ENCODE measurements at regions not wholly inside any gene's neighbourhood (a gene's known extent, or its start where the extent isn't known, plus 50 kb on each side); places are given as distances from the start of the nearest gene placed in this dataset.

DNA sequence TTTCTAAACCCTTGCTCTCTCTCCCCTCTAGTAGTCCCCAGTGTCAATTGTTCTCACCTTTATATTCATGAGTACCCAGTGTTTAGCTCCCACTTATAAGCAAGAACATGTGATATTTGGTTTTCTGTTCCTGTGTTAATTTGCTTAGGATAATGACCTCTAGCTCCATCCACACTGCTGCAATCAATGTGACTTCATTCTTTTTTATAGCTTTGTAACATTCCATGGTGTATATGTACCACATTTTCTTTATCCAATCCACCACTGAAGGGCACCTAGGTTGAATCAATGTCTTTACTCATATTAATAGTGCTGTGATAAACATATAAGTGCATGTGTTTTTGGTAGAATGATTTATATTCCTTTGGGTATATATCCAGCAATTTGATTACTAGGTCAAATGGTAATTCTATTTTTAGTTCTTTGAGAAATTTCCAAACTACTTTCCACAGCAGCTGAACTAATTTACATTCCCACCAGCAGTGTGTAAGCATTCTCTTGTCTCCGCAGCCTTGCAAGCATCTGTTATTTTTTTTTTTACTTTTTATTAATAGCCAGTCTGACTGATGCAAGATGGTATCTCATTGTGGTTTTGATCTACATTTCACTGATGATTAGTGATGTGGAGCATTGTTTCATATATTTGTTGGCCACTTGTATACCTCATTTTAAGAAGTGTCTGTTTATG is 277.8 kb downstream of the LTN1 start:
- FAIRE-seq (peak; percentile 16), DNase-seq (ENCODE audit: insufficient read length, low spot score) (no peak)
- TF ChIP-seq, protein P1, sequence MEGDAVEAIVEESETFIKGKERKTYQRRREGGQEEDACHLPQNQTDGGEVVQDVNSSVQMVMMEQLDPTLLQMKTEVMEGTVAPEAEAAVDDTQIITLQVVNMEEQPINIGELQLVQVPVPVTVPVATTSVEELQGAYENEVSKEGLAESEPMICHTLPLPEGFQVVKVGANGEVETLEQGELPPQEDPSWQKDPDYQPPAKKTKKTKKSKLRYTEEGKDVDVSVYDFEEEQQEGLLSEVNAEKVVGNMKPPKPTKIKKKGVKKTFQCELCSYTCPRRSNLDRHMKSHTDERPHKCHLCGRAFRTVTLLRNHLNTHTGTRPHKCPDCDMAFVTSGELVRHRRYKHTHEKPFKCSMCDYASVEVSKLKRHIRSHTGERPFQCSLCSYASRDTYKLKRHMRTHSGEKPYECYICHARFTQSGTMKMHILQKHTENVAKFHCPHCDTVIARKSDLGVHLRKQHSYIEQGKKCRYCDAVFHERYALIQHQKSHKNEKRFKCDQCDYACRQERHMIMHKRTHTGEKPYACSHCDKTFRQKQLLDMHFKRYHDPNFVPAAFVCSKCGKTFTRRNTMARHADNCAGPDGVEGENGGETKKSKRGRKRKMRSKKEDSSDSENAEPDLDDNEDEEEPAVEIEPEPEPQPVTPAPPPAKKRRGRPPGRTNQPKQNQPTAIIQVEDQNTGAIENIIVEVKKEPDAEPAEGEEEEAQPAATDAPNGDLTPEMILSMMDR (IDR thresholded peaks at IDR 0.05; ENCODE audit: insufficient read depth, missing control alignments) = no peak

DNA sequence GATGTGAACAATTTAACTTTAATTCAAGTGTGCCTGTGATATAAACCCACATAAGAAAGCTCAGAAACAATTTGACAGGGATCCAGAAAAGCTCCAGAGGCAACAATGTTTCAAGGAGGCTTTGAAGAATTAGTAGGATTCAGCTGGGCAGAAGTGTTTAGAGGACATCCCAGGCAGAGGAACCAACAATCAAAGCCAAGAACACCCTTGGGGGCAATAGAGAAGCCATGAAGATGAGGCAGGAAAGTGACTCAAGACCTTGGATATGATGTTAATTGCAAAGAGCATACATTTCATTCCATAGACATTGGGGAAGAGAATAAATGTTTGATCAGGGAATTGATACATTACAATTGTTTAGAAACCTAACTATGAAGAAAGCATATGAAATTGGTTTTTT is 280.3 kb downstream of the LTN1 start:
- no peak for DNase-seq (ENCODE audit: insufficient read length, low spot score)
- FAIRE-seq = no peak

DNA sequence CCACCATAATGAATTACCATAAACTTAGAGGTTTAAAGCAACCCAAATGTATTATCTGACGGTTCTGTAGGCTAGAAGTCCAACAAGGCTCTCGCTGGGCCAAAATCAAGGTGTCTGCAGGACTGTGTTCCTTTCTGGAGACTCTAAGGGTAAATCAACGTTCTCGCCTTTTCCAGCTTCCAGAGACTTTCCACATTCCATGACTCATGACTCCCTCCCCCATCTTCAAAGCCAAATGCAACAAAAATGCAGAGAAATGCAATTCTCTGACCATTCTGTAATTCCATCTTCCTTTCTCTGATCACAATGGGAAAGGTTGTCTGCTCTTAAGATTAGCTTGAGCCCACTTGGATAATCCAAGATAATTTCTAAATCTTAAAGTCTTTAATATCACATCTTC is 287.1 kb downstream of the LTN1 start:
- FAIRE-seq = no peak
- TF ChIP-seq, protein P1 (IDR thresholded peaks at IDR 0.05; ENCODE audit: insufficient read depth, missing control alignments) = no peak

More for the DNA sequence above, 280.3 kb downstream of the LTN1 start:
- TF ChIP-seq, protein P1 (IDR thresholded peaks at IDR 0.05; ENCODE audit: insufficient read depth, missing control alignments) = no peak

DNA sequence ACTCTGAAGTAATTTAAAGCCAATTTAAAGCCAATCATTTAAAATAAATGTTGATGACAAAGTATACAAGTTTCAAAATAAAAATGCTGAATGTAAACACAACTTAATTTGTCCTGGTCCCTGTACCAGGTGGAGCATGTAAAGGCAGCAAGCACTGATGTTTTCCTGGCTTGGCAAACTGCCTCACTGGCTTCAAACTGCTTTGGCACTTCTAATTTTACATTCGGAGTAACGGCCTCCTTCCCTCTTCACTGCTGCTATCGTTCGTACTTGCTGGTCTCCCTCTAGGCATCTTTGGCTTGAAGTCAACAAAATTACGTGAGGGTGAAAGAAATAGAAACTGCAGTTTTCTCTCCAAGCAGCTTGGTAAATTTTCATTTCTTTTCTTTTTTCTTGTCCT is 287.9 kb downstream of the LTN1 start:
- TF ChIP-seq, protein P1 (IDR thresholded peaks at IDR 0.05; ENCODE audit: insufficient read depth, missing control alignments) = no peak
- no peak for DNase-seq (ENCODE audit: insufficient read length, low spot score)
- FAIRE-seq = no peak

More for the DNA sequence above, 287.1 kb downstream of the LTN1 start:
- DNase-seq (ENCODE audit: insufficient read length, low spot score) = no peak

DNA sequence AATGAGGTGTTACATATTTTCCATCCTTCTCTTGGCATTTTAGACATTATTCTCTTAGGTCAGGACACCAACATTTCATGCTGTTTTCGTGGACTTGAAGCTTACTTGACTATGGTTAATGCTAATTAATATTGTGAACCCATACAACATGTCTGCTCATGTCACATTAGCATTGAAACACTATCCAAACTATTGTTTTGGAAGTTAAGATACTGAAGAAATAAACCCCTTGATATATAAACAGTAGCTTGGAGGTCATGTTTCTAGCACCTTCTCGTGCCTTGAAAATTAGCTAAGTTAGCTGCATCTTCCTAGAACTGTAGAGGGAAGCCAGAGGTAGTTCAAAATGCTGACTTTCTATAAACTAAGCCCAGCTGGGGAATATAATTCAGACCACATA is 288.8 kb downstream of the LTN1 start:
- DNase-seq (ENCODE audit: insufficient read length, low spot score) = no peak
- TF ChIP-seq, protein P1 (IDR thresholded peaks at IDR 0.05; ENCODE audit: insufficient read depth, missing control alignments) = no peak
- FAIRE-seq = peak; percentile 21

DNA sequence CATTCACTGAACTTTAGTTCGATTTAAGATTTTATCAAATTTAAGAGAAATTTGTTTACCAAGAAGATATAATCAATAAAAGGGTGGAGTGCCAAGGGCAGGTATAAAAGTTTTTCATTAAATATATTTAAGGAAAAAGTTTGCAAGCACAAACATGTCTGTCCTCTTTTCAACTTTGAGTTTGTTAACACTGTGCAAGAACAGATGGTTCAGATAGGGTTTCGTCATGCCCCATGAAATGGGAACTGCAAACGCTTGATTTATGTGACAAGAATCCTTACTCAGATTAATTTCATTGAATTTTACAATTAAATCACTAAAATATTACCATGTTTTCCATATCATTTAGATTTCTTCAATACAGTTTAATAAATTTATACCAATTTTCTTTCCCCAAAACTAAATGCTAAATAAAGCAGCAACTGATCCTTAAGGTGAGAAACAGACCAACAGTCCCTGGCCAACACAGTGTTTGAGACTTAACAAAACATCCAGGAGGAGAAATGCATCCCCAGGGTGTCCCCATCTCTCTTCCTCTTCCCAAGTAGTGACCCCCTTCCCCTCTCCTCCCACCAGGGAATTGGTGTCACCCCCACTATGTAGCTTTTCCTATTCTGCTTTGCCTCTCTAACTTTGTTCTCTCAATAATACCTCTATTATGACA is 292.9 kb downstream of the LTN1 start:
- FAIRE-seq (no peak), DNase-seq (ENCODE audit: insufficient read length, low spot score) (no peak)
- TF ChIP-seq, protein P1 (IDR thresholded peaks at IDR 0.05; ENCODE audit: insufficient read depth, missing control alignments) = no peak

DNA sequence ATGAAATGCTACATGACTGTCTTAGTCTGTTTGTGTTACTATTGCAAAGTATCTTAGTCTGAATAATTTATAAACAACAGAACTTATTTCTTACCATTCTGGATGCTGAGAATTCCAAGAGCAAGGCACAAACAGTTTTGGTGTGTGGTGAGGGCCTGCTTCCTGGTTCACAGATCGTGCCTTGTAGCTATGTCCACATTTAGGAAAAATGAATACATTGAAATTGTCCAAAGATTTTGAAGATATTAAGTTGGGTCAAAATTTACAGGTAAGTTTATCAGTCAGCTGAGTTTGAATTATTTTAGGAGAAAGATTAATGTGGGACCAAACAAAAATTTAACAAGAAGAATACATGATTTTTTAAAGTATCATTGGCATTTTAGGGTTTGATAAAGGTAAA is 293.5 kb downstream of the LTN1 start:
- TF ChIP-seq, protein P1 (IDR thresholded peaks at IDR 0.05; ENCODE audit: insufficient read depth, missing control alignments) = no peak
- DNase-seq (ENCODE audit: insufficient read length, low spot score) = no peak
- FAIRE-seq = peak; percentile 6

All from D721Med (cell line).